ENCODE measurements at regions not wholly inside any gene's neighbourhood (a gene's known extent, or its start where the extent isn't known, plus 50 kb on each side); places are given as distances from the start of the nearest gene placed in this dataset.

- no peak for TF ChIP-seq E2F5 (CRISPR knock-in tag; IDR thresholded peaks at IDR 0.05)
Observed at GRCh38 chr5:74927336-74927735, 61.1 kb upstream of the FAM169A start (continued).

GRCh38 chr5:74919487-74919886, 53.3 kb upstream of the FAM169A start:
- ChIA-PET POLR2A (no interaction called here), CTCF (interaction anchor here (0.6 to 1.9 kb wide), 3 partner anchors 17 to 835 kb away, joined by 3 to 7 read pairs (median 3); no protein-coding TSS in a partner anchor)
- ATAC-seq (peak; percentile 65), DNase-seq (ENCODE audit: low spot score) (no peak)
- TF ChIP-seq IRF2 (CRISPR knock-in tag; IDR thresholded peaks at IDR 0.05; ENCODE audit: borderline replicate concordance, low read depth) (no peak), CTCF (IDR thresholded peaks at IDR 0.05) (peak; percentile 41; the same call in 1 of the 2 replicates)
- Mint-ChIP-seq H3K27ac (no peak overlapping the region), H3K27me3 (ENCODE audit: low read depth) (no peaks in the 10 kb centered on the region), H3K9me3 (peaks cover 13% of the 10 kb centered on the region), H3K4me1 (no peaks in the 10 kb centered on the region), H3K4me3 (no peak overlapping the region), H3K36me3 (no peaks in the 10 kb centered on the region)

- Mint-ChIP-seq H3K4me1 (no peaks in the 10 kb centered on the region), H3K36me3 (no peaks in the 10 kb centered on the region), H3K27me3 (ENCODE audit: low read depth) (no peaks in the 10 kb centered on the region), H3K9me3 (peaks cover 13% of the 10 kb centered on the region), H3K4me3 (no peak overlapping the region), H3K27ac (no peak overlapping the region)
- ChIA-PET CTCF (interaction anchor here (0.6 to 1.9 kb wide), 3 partner anchors 18 to 203 kb away, joined by 3 to 7 read pairs (median 3); partner anchors contain the start of genes GFM2 and NSA2), POLR2A (no interaction called here)
- TF ChIP-seq STAT6 (CRISPR knock-in tag; conservative IDR thresholded peaks at IDR 0.05; ENCODE audit: low read depth) (no peak), FOXK1 (CRISPR knock-in tag; IDR thresholded peaks at IDR 0.05) (no peak), ELF4 (CRISPR knock-in tag; IDR thresholded peaks at IDR 0.05; ENCODE audit: low read depth) (no peak), ZNF232 (CRISPR knock-in tag; IDR thresholded peaks at IDR 0.05) (no peak), FOXP4 (CRISPR knock-in tag; IDR thresholded peaks at IDR 0.05) (no peak), EMX1 (CRISPR knock-in tag; IDR thresholded peaks at IDR 0.05) (no peak), ATF1 (CRISPR knock-in tag; IDR thresholded peaks at IDR 0.05) (no peak), ETV6 (CRISPR knock-in tag; IDR thresholded peaks at IDR 0.05) (no peak), NFE2L1 (CRISPR knock-in tag; IDR thresholded peaks at IDR 0.05) (no peak), ZNF263 (CRISPR knock-in tag; IDR thresholded peaks at IDR 0.05; ENCODE audit: low read depth) (no peak)
- ATAC-seq = peak; percentile 56
- no peak for DNase-seq (ENCODE audit: low spot score)
Observed at GRCh38 chr5:74919041-74919440, 52.9 kb upstream of the FAM169A start.

- TF ChIP-seq GABPB1 (CRISPR knock-in tag; IDR thresholded peaks at IDR 0.05) (peak; percentile 78), ZNF671 (CRISPR knock-in tag; IDR thresholded peaks at IDR 0.05) (no peak)
- no peaks in the 10 kb centered on the region for H3K36me3 Mint-ChIP-seq
- H3K4me1 Mint-ChIP-seq = no peaks in the 10 kb centered on the region
- ATAC-seq = no peak
- H3K27me3 Mint-ChIP-seq (ENCODE audit: low read depth) = no peaks in the 10 kb centered on the region
- no peak for DNase-seq (ENCODE audit: low spot score)
- no peak overlapping the region for H3K27ac Mint-ChIP-seq
- peaks cover 13% of the 10 kb centered on the region for H3K9me3 Mint-ChIP-seq
- no peak overlapping the region for H3K4me3 Mint-ChIP-seq
- ChIA-PET CTCF (no interaction called here), POLR2A (no interaction called here)
Observed at GRCh38 chr5:74918232-74918669, 52.1 kb upstream of the FAM169A start.
